DOHH2 (cell line): ENCODE measurements at regions not wholly inside any gene's neighbourhood (a gene's known extent, or its start where the extent isn't known, plus 50 kb on each side); places are given as distances from the start of the nearest gene placed in this dataset.

Experiments
- H3F3A ChIP-seq: fragments of 200-600 bp; sonication (generic), shearing (Covaris generic); 2 replicates; pipeline ENCODE4 v1.6.0; 2016; ENCODE audit warnings: antibody characterized with exemption, mild to moderate bottlenecking; ENCODE audit not compliant: control insufficient read depth, insufficient read depth
- H3K27ac ChIP-seq: fragments of 200-600 bp; sonication (generic); 2 replicates; pipeline ENCODE4 v1.5.1; 2014; ENCODE audit warnings: low read depth, mild to moderate bottlenecking, low read length, moderate library complexity
- H3K27me3 ChIP-seq: fragments of 200-600 bp; sonication (generic); 2 replicates; pipeline ENCODE4 v1.6.1; 2014; ENCODE audit warnings: mild to moderate bottlenecking, low read length, mixed read lengths; ENCODE audit not compliant: control insufficient read depth
- H3K36me3 ChIP-seq: fragments of 200-600 bp; sonication (generic); 2 replicates; pipeline ENCODE4 v1.6.1; 2014; ENCODE audit warnings: mild to moderate bottlenecking, low read length, moderate library complexity, mixed read lengths; ENCODE audit not compliant: control insufficient read depth
- H3K4me1 ChIP-seq: fragments of 200-600 bp; sonication (generic); 2 replicates; pipeline ENCODE4 v1.6.1; 2014; ENCODE audit warnings: mild to moderate bottlenecking, low read length, mixed read lengths; ENCODE audit not compliant: control insufficient read depth
- H3K4me2 ChIP-seq: fragments of 200-600 bp; sonication (generic); 2 replicates; pipeline ENCODE4 v1.6.0; 2014; ENCODE audit warnings: mild to moderate bottlenecking, low read length, moderate library complexity
- H3K4me3 ChIP-seq: fragments of 200-600 bp; sonication (generic); 2 replicates; pipeline ENCODE4 v1.5.1; 2014; ENCODE audit warnings: mild to moderate bottlenecking, low read length, mixed read lengths
- H3K79me2 ChIP-seq: fragments of 200-600 bp; sonication (generic); 2 replicates; pipeline ENCODE4 v1.6.1; 2014; ENCODE audit warnings: mild to moderate bottlenecking, low read length, mixed read lengths; ENCODE audit not compliant: control insufficient read depth
- H3K9me2 ChIP-seq: fragments of 200-600 bp; sonication (generic); replicated peaks from 2 replicates; pipeline ENCODE4 v1.6.1; 2014; ENCODE audit warnings: mild to moderate bottlenecking, low read length, mixed read lengths; ENCODE audit not compliant: control insufficient read depth
- H3K9me3 ChIP-seq: fragments of 200-600 bp; sonication (generic); 2 replicates; pipeline ENCODE4 v1.6.1; 2014; ENCODE audit warnings: antibody characterized with exemption, low read length, mixed read lengths; ENCODE audit not compliant: control insufficient read depth, insufficient read depth
- H4K20me1 ChIP-seq: fragments of 200-600 bp; sonication (generic); 2 replicates; pipeline ENCODE4 v1.6.0; 2014; ENCODE audit warnings: low read depth, mild to moderate bottlenecking, antibody characterized with exemption, low read length, moderate library complexity; ENCODE audit not compliant: control insufficient read depth, insufficient read depth
- EZH2phosphoT487 ChIP-seq: fragments of 200-600 bp; sonication (generic); IDR thresholded peaks from 2 replicates; pipeline ENCODE4 v1.6.1; 2017; ENCODE audit warnings: borderline replicate concordance, mild to moderate bottlenecking, antibody characterized with exemption, low read length, moderate library complexity, mixed read lengths
- TF ChIP-seq, protein P1 (sequence below): fragments of 200-600 bp; sonication (generic); IDR thresholded peaks from one replicate; pipeline ENCODE4 v1.5.1; 2014; ENCODE audit warnings: antibody characterized with exemption, mild to moderate bottlenecking, low read depth, low read length; ENCODE audit not compliant: poor library complexity, severe bottlenecking

DNA sequence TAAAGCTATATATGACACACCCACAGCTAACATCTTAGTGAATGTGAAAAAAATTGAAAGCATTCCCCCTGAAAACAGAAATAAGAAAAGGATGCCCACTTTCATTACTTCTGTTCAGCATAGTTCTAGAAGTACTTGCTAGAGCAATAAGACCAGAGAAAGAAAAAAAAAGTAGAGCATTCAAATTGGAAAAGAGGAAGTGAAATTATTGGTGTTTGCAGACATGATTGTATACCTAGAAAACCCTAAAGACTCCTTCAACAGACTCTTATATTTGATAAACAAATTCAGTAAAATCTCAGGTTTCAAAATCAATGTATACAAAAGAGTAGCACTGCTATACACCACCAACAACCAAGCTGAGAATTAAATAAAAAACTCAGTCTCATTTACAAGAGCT is 1461.0 kb downstream of the AMY1C start:
- Histone ChIP-seq H3K27me3 (no peaks in the 10 kb centered on the region), H3K4me2 (no peak overlapping the region), H3K36me3 (no peaks in the 10 kb centered on the region), H3K9me3 (peaks cover 6% of the 10 kb centered on the region; the same call in 1 of the 2 replicates), H3K4me1 (no peaks in the 10 kb centered on the region), H3K79me2 (no peaks in the 10 kb centered on the region), H3F3A (no peaks in the 10 kb centered on the region), H3K4me3 (no peak overlapping the region), H3K9me2 (no peaks in the 10 kb centered on the region), H3K27ac (no peak overlapping the region), H4K20me1 (no peaks in the 10 kb centered on the region)
- TF ChIP-seq, protein P1, sequence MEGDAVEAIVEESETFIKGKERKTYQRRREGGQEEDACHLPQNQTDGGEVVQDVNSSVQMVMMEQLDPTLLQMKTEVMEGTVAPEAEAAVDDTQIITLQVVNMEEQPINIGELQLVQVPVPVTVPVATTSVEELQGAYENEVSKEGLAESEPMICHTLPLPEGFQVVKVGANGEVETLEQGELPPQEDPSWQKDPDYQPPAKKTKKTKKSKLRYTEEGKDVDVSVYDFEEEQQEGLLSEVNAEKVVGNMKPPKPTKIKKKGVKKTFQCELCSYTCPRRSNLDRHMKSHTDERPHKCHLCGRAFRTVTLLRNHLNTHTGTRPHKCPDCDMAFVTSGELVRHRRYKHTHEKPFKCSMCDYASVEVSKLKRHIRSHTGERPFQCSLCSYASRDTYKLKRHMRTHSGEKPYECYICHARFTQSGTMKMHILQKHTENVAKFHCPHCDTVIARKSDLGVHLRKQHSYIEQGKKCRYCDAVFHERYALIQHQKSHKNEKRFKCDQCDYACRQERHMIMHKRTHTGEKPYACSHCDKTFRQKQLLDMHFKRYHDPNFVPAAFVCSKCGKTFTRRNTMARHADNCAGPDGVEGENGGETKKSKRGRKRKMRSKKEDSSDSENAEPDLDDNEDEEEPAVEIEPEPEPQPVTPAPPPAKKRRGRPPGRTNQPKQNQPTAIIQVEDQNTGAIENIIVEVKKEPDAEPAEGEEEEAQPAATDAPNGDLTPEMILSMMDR = no peak
- TF ChIP-seq EZH2phosphoT487 = no peak

DNA sequence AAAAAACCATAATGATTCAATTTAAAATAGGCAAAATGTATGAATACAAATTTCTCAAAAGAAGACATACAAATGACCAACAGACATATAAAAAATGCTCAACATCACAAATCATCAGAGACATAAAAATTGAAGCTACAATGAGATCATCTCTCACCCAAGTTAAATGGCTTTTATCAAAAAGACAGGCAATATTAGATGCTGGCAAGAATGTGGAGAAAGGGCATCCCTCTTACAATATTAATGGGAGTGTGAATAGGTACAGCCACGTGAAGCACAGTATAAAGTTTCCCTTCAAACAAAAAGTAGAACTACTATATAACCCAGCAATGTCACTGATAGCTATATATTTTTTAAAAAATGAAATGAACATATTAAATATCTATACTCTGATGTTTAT is 1481.7 kb downstream of the AMY1C start:
- no peaks in the 10 kb centered on the region for H3F3A ChIP-seq
- H3K9me2 ChIP-seq = no peaks in the 10 kb centered on the region
- H3K79me2 ChIP-seq = no peaks in the 10 kb centered on the region
- H3K27me3 ChIP-seq = no peaks in the 10 kb centered on the region
- no peak overlapping the region for H3K4me2 ChIP-seq
- H3K27ac ChIP-seq = no peak overlapping the region
- H4K20me1 ChIP-seq = no peaks in the 10 kb centered on the region
- TF ChIP-seq, protein P1 = no peak
- no peak for TF ChIP-seq EZH2phosphoT487
- H3K36me3 ChIP-seq = no peaks in the 10 kb centered on the region
- peaks cover 7% of the 10 kb centered on the region; the same call in 1 of the 2 replicates for H3K9me3 ChIP-seq
- H3K4me1 ChIP-seq = no peaks in the 10 kb centered on the region
- no peak overlapping the region for H3K4me3 ChIP-seq

DNA sequence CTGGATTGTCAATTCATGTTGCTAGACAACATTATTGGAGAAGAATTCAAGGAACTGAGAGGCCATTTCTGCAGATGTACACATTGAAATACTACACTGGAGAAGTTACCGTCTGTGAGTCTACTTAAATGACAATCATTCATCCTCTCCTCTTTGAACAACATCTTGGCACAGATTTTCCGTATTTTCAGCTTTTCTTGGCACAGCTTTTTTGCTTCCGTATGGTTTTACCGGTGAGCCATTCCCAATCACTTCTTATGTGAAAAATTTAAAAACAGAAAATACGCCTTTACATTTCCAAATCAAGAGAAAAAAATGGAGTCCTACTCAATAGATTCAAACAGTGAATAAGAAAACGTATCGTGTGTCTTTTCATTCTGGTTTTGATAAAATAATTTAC is 1493.7 kb downstream of the AMY1C start:
- H4K20me1 ChIP-seq = no peaks in the 10 kb centered on the region
- H3F3A ChIP-seq = no peaks in the 10 kb centered on the region
- no peak overlapping the region for H3K27ac ChIP-seq
- no peaks in the 10 kb centered on the region for H3K4me1 ChIP-seq
- H3K27me3 ChIP-seq = no peaks in the 10 kb centered on the region
- no peaks in the 10 kb centered on the region for H3K79me2 ChIP-seq
- TF ChIP-seq, protein P1 = no peak
- no peak for TF ChIP-seq EZH2phosphoT487
- H3K4me2 ChIP-seq = no peak overlapping the region
- H3K9me2 ChIP-seq = no peaks in the 10 kb centered on the region
- H3K36me3 ChIP-seq = no peaks in the 10 kb centered on the region
- H3K9me3 ChIP-seq = no peaks in the 10 kb centered on the region
- no peak overlapping the region for H3K4me3 ChIP-seq

DNA sequence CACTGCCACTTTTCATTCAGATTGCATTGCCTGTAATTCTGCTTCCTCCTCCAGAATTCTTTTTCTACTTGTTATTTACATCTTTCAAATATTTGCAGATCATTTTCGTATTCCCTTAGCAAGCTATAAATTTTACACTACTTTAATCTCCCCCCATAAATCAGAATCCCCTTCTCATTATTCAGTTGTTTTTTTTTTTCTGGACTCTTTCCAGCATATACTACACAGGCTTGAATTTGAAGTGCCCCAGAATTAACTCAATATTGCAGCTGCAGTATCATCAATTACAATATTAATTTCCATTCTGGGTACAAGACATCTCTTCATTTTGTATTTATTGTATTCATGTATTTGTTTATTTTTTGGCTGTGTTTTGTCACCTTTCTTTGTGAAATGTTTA is 1494.3 kb downstream of the AMY1C start:
- Histone ChIP-seq H3K27me3 (no peaks in the 10 kb centered on the region), H3K36me3 (no peaks in the 10 kb centered on the region), H3K4me2 (no peak overlapping the region), H3K79me2 (no peaks in the 10 kb centered on the region), H3K9me3 (no peaks in the 10 kb centered on the region), H3K4me3 (no peak overlapping the region), H3K27ac (no peak overlapping the region), H3K4me1 (no peaks in the 10 kb centered on the region), H3F3A (no peaks in the 10 kb centered on the region), H4K20me1 (no peaks in the 10 kb centered on the region), H3K9me2 (no peaks in the 10 kb centered on the region)
- TF ChIP-seq, protein P1 = no peak
- TF ChIP-seq EZH2phosphoT487 = no peak
